Vagina (tissue), 2 donors: ENCODE measurements at regions not wholly inside any gene's neighbourhood (a gene's known extent, or its start where the extent isn't known, plus 50 kb on each side); places are given as distances from the start of the nearest gene placed in this dataset. TPM values are rescaled to one million over a fixed set of nuclear protein-coding genes. Genes with fewer than 3 reads are reported as not detected.

Experiments
- DNase-seq, 2 donors: peaks; one replicate each; pipeline ENCODE4 v3.0.0-alpha.2; 2017; ENCODE audit errors: extremely low spot score in 2 of 2
- H3K27ac ChIP-seq: fragments of 200-600 bp; sonication (generic); one replicate; pipeline ENCODE4 v1.5.1; 2019
- H3K27me3 ChIP-seq: fragments of 200-600 bp; sonication (generic); one replicate; pipeline ENCODE4 v1.5.1; 2019
- H3K36me3 ChIP-seq, 2 donors: fragments of 200-600 bp; sonication (generic); one replicate each; pipeline ENCODE4 v1.5.1; 2017 to 2019
- H3K4me1 ChIP-seq: fragments of 200-600 bp; sonication (generic); one replicate; pipeline ENCODE4 v1.5.1; 2019
- H3K4me3 ChIP-seq, 2 donors: fragments of 200-600 bp; sonication (generic); 1 replicate in 1 of 2; 2 replicates in 1 of 2; pipeline ENCODE4 v1.5.1; 2016 to 2019
- H3K9me3 ChIP-seq: fragments of 200-600 bp; sonication (generic); one replicate; pipeline ENCODE4 v1.5.1; 2019
- POLR2A ChIP-seq, 2 donors: fragments of 450-650 bp; IDR thresholded peaks; one replicate each; pipeline ENCODE4 v1.6.1; 2017; ENCODE audit warnings: antibody characterized with exemption in 2 of 2, mild to moderate bottlenecking in 2 of 2, moderate library complexity in 2 of 2
- POLR2AphosphoS5 ChIP-seq, 2 donors: sonication (generic); formaldehyde crosslinking; IDR thresholded peaks; one replicate each; pipeline ENCODE4 v1.9.0; 2017; ENCODE audit warnings: antibody characterized with exemption in 2 of 2, mild to moderate bottlenecking in 2 of 2, low read depth in 1 of 2; ENCODE audit not compliant: insufficient read depth in 1 of 2
- intact Hi-C: fragments of 100-400 bp; cut with DNase I; formaldehyde crosslinking; loops from one replicate; pipeline ENCODE4 v1.15.1; 2023
- small RNA-seq: library from RNA; depleted of rRNA; stranded (forward); fragments of <200 nt; gene quantifications from one replicate; pipeline ENCODE3, GENCODE V24; 2016
- TF ChIP-seq, protein P1 (sequence below), 3 experiments: fragments of 450-650 bp in 2 of 3; fragments of 200-600 bp in 1 of 3; sonication (generic) in 1 of 3; IDR thresholded peaks; one replicate each; pipeline ENCODE4 v1.5.1; 2017 to 2019; ENCODE audit warnings: antibody characterized with exemption in 3 of 3, mild to moderate bottlenecking in 2 of 3, moderate library complexity in 2 of 3

DNA sequence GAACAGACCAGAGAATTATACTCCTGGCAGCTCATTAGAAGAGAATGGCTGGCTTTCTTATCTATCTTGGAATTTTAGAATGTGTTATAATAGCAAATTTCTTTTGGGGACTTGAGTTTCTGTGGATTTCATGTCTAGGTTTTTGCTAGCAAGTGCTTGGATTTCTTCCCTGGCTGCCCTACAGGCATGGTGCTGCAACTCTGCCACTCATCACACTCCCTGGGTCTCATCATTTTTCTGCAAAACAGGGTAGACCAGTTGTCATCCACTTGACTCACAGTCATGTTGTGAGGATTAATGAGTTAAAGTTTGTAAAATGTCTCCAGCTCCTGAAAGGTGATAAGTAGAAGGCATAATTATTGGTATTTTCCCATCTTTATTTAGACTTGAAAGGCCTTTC, 60.7 kb upstream of the LCORL start:
- Histone ChIP-seq H3K27ac (no peak overlapping the region), H3K27me3 (no peaks in the 10 kb centered on the region), H3K9me3 (no peaks in the 10 kb centered on the region), H3K4me3 (no peak overlapping the region), H3K4me1 (no peaks in the 10 kb centered on the region), H3K36me3 (no peaks in the 10 kb centered on the region)
- intact Hi-C loops = no loop called here
- TF ChIP-seq POLR2A (IDR thresholded peaks at IDR 0.05) = no peak
- TF ChIP-seq POLR2AphosphoS5 (IDR thresholded peaks at IDR 0.05; ENCODE audit: insufficient read depth in 1 of 2, low read depth in 1 of 2) = peak in 1 of 2 donors; percentile 15
- DNase-seq = no peak

GRCh38 chr4:18081708-18082107, 60.2 kb upstream of the LCORL start:
- DNase-seq = no peak
- TF ChIP-seq, protein P1, sequence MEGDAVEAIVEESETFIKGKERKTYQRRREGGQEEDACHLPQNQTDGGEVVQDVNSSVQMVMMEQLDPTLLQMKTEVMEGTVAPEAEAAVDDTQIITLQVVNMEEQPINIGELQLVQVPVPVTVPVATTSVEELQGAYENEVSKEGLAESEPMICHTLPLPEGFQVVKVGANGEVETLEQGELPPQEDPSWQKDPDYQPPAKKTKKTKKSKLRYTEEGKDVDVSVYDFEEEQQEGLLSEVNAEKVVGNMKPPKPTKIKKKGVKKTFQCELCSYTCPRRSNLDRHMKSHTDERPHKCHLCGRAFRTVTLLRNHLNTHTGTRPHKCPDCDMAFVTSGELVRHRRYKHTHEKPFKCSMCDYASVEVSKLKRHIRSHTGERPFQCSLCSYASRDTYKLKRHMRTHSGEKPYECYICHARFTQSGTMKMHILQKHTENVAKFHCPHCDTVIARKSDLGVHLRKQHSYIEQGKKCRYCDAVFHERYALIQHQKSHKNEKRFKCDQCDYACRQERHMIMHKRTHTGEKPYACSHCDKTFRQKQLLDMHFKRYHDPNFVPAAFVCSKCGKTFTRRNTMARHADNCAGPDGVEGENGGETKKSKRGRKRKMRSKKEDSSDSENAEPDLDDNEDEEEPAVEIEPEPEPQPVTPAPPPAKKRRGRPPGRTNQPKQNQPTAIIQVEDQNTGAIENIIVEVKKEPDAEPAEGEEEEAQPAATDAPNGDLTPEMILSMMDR (IDR thresholded peaks at IDR 0.05) = no peak
- Histone ChIP-seq H3K4me3 (no peak overlapping the region), H3K27ac (no peak overlapping the region), H3K36me3 (no peaks in the 10 kb centered on the region), H3K4me1 (no peaks in the 10 kb centered on the region), H3K9me3 (no peaks in the 10 kb centered on the region), H3K27me3 (no peaks in the 10 kb centered on the region)
- intact Hi-C loops = no loop called here

GRCh38 chr4:18077808-18078207, 56.3 kb upstream of the LCORL start:
- Histone ChIP-seq H3K4me3 (no peak overlapping the region), H3K27ac (no peak overlapping the region), H3K27me3 (no peaks in the 10 kb centered on the region), H3K4me1 (no peaks in the 10 kb centered on the region), H3K9me3 (no peaks in the 10 kb centered on the region), H3K36me3 (no peaks in the 10 kb centered on the region)
- intact Hi-C loops = no loop called here
- no peak for TF ChIP-seq POLR2A (IDR thresholded peaks at IDR 0.05)
- TF ChIP-seq POLR2AphosphoS5 (IDR thresholded peaks at IDR 0.05; ENCODE audit: insufficient read depth in 1 of 2, low read depth in 1 of 2) = peak in 1 of 2 donors; percentile 49
- DNase-seq = no peak

DNA sequence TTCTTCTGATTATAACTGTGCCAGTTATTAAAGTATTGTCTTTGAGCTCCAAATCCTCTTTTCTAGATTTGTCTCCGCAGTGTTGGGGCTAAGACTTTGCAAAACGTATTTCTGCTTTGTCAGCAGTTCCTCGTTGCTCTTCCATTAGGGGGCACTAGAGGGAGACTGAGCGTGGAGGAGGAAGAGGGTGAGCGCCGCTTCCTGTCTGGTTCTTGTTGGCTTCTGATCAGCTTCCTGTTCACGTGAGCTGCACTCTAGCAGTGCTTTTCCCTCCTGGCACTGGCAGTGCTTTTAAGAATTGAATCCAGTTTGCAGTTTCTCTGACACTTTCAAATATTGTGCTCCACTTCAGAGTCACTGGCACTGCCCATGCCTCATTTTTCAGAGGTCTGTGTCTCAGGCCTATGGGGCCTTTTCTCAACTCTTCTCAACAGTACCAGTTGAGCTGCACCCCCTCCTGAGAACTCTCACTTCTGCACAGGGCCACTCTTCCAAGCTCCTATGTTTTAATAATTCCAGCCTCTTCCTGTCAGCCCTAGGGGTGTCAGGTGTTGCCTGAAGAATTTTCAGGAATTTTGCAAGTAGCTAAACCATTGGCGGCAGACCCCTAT, 54.4 kb upstream of the LCORL start:
- H3K36me3 ChIP-seq = no peaks in the 10 kb centered on the region
- H3K27ac ChIP-seq = no peak overlapping the region
- no peaks in the 10 kb centered on the region for H3K4me1 ChIP-seq
- no peaks in the 10 kb centered on the region for H3K27me3 ChIP-seq
- TF ChIP-seq, protein P1 (IDR thresholded peaks at IDR 0.05) = no peak
- TF ChIP-seq POLR2AphosphoS5 (IDR thresholded peaks at IDR 0.05; ENCODE audit: insufficient read depth in 1 of 2, low read depth in 1 of 2) (peak in 1 of 2 donors; percentile 46), POLR2A (IDR thresholded peaks at IDR 0.05) (no peak)
- intact Hi-C loops = no loop called here
- H3K9me3 ChIP-seq = no peaks in the 10 kb centered on the region
- H3K4me3 ChIP-seq = no peak overlapping the region
- no peak for DNase-seq

DNA sequence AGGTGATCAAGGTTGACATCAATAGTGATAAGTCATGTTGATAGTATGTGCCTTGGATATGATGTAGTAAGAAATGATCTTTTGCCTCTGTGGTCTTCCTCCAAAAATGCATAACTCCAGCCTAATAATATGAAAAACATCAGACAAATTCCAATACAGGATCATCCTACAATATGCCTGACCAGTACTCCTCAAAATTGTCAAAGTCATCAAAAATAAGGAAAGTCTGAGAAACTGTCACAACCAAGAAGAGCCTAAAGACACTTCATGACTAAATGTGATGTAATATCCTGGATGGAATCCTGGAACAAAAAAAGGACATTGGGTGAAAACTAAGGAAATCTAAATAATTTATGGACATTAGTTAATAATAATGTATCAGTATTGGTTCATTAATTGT, 50.3 kb upstream of the LCORL start:
- DNase-seq = no peak
- TF ChIP-seq, protein P1 (IDR thresholded peaks at IDR 0.05) = no peak
- TF ChIP-seq POLR2A (IDR thresholded peaks at IDR 0.05) = no peak
- no peak for TF ChIP-seq POLR2AphosphoS5 (IDR thresholded peaks at IDR 0.05; ENCODE audit: insufficient read depth in 1 of 2, low read depth in 1 of 2)
- Histone ChIP-seq H3K4me3 (no peak overlapping the region), H3K4me1 (no peaks in the 10 kb centered on the region), H3K9me3 (no peaks in the 10 kb centered on the region), H3K27ac (no peak overlapping the region), H3K36me3 (no peaks in the 10 kb centered on the region), H3K27me3 (no peaks in the 10 kb centered on the region)
- intact Hi-C loops = no loop called here

Small RNA genes in the stretch of these regions (small RNA-seq; reads per million reads assigned to genes)
- not detected for gene RNA5SP157
